HEK293 (cell line): ENCODE measurements at regions not wholly inside any gene's neighbourhood (a gene's known extent, or its start where the extent isn't known, plus 50 kb on each side); places are given as distances from the start of the nearest gene placed in this dataset.
A peak's percentile ranks its signal among the peaks of the same experiment; 100 is the strongest.
"Not testable (repeated sequence)": the region's sequence is repeated elsewhere in the genome, so short reads cannot be mapped to it uniquely, and the experiment has no call there.

Source experiments
- CTCF ChIA-PET: fragments of 350-600 bp; formaldehyde crosslinking; extraction: SDS; loops from one replicate; lab custom pipeline; 2021; ENCODE audit warnings: antibody characterized with exemption; lab: Yijun Ruan, JAX
- POLR2A ChIA-PET: fragments of 300-600 bp; formaldehyde crosslinking; extraction: SDS; loops from one replicate; lab custom pipeline; 2020; ENCODE audit warnings: antibody characterized with exemption, inconsistent platforms; lab: Yijun Ruan, JAX
- H3K27ac ChIP-seq: fragments of 200-500 bp; sonication (Bioruptor generic); 2 replicates; pipeline ENCODE4 v1.5.1; 2014; ENCODE audit warnings: low read depth, low read length, control low read depth, inconsistent platforms; ENCODE audit errors: extremely low read depth
- H3K36me3 ChIP-seq, 2 experiments: fragments of 200-500 bp in 1 of 2; sonication (Bioruptor generic) in 1 of 2; 1 replicate in 1 of 2; 2 replicates in 1 of 2; pipeline ENCODE4 v1.5.1; 2014 to 2017; ENCODE audit warnings: inconsistent platforms in 2 of 2, low read length in 2 of 2; ENCODE audit not compliant: control insufficient read depth in 2 of 2, insufficient read depth in 1 of 2
- H3K4me1 ChIP-seq: fragments of 200-500 bp; sonication (Bioruptor generic); 2 replicates; pipeline ENCODE4 v1.5.1; 2014; ENCODE audit warnings: mild to moderate bottlenecking, low read length, inconsistent platforms; ENCODE audit not compliant: control insufficient read depth, insufficient read depth
- H3K4me3 ChIP-seq: 2 replicates; pipeline ENCODE4 v1.5.1; 2011; ENCODE audit warnings: low read depth, mild to moderate bottlenecking, control low read depth, low read length, moderate library complexity
- H3K9me3 ChIP-seq: fragments of 200-500 bp; sonication (Bioruptor generic); 2 replicates; pipeline ENCODE4 v1.5.1; 2014; ENCODE audit warnings: low read depth, low read length, inconsistent platforms; ENCODE audit not compliant: control insufficient read depth, insufficient read depth
- ATF2 ChIP-seq: fragments of 450-650 bp; formaldehyde crosslinking; IDR thresholded peaks from 2 replicates; pipeline ENCODE4 v1.5.1; 2016; ENCODE audit warnings: missing biosample characterization, missing genetic modification characterization, low read depth
- BCL11B ChIP-seq: fragments of 450-650 bp; formaldehyde crosslinking; IDR thresholded peaks from 2 replicates; pipeline ENCODE4 v1.5.1; 2016; ENCODE audit warnings: low read depth, missing biosample characterization, missing genetic modification characterization
- GFI1B ChIP-seq: fragments of 450-650 bp; formaldehyde crosslinking; IDR thresholded peaks from 2 replicates; pipeline ENCODE4 v1.5.1; 2016; ENCODE audit warnings: missing biosample characterization, missing genetic modification characterization
- INSM2 ChIP-seq: fragments of 450-650 bp; formaldehyde crosslinking; IDR thresholded peaks from 2 replicates; pipeline ENCODE4 v1.5.1; 2016; ENCODE audit warnings: missing biosample characterization, missing genetic modification characterization
- PRDM10 ChIP-seq: fragments of 450-650 bp; formaldehyde crosslinking; IDR thresholded peaks from 2 replicates; pipeline ENCODE4 v1.5.1; 2016; ENCODE audit warnings: missing biosample characterization, missing genetic modification characterization
- ZBTB44 ChIP-seq: fragments of 450-650 bp; IDR thresholded peaks from 2 replicates; pipeline ENCODE4 v1.5.1; 2018; ENCODE audit warnings: missing biosample characterization, mild to moderate bottlenecking, missing genetic modification characterization
- ZBTB48 ChIP-seq: fragments of 450-650 bp; formaldehyde crosslinking; IDR thresholded peaks from 2 replicates; pipeline ENCODE4 v1.5.1; 2016; ENCODE audit warnings: missing biosample characterization, missing genetic modification characterization
- ZNF138 ChIP-seq: fragments of 450-650 bp; formaldehyde crosslinking; IDR thresholded peaks from 2 replicates; pipeline ENCODE4 v1.5.1; 2016; ENCODE audit warnings: missing biosample characterization, missing genetic modification characterization, borderline replicate concordance
- ZNF146 ChIP-seq: fragments of 450-650 bp; formaldehyde crosslinking; IDR thresholded peaks from 2 replicates; pipeline ENCODE4 v1.5.1; 2016; ENCODE audit warnings: missing biosample characterization, missing genetic modification characterization
- ZNF530 ChIP-seq: fragments of 450-650 bp; formaldehyde crosslinking; IDR thresholded peaks from 2 replicates; pipeline ENCODE4 v1.5.1; 2016; ENCODE audit warnings: low read depth, missing biosample characterization, missing genetic modification characterization
- ZNF664 ChIP-seq: fragments of 450-650 bp; formaldehyde crosslinking; IDR thresholded peaks from 2 replicates; pipeline ENCODE4 v1.5.1; 2016; ENCODE audit warnings: missing biosample characterization, missing genetic modification characterization
- ZNF692 ChIP-seq: fragments of 450-650 bp; formaldehyde crosslinking; IDR thresholded peaks from 2 replicates; pipeline ENCODE4 v1.5.1; 2016; ENCODE audit warnings: missing biosample characterization, missing genetic modification characterization
- ZSCAN23 ChIP-seq: fragments of 450-650 bp; formaldehyde crosslinking; IDR thresholded peaks from 2 replicates; pipeline ENCODE4 v1.5.1; 2016; ENCODE audit warnings: missing biosample characterization, missing genetic modification characterization

- no peak for TF ChIP-seq PRDM10
- no peak for TF ChIP-seq ZNF664
- no peak for TF ChIP-seq BCL11B (tag by site-specific recombination)
- no peak for TF ChIP-seq INSM2
- TF ChIP-seq ZBTB48 = no peak
- no peak for TF ChIP-seq ZSCAN23 (tag by site-specific recombination)
These were observed 91.2 kb upstream of the CREB1 start (continued) for GRCh38 chr2:207438414-207439126.

GRCh38 chr2:207439881-207440280, 89.9 kb upstream of the CREB1 start:
- H3K27ac ChIP-seq, POLR2A ChIA-PET, H3K9me3 ChIP-seq, H3K36me3 ChIP-seq, H3K4me1 ChIP-seq, CTCF ChIA-PET, H3K4me3 ChIP-seq: not testable (repeated sequence)
- peak; percentile 75 for TF ChIP-seq ZNF146 (tag by site-specific recombination)

- TF ChIP-seq ZBTB44 (tag by site-specific recombination) (no peak), ZNF138 (tag by site-specific recombination) (no peak), ATF2 (tag by site-specific recombination) (no peak), ZNF692 (no peak), ZNF530 (no peak), ZSCAN23 (tag by site-specific recombination) (no peak), GFI1B (no peak)
- no peaks in the 10 kb centered on the region for H3K4me1 ChIP-seq
- H3K36me3 ChIP-seq = no peaks in the 10 kb centered on the region
- no peak overlapping the region for H3K4me3 ChIP-seq
- no peak overlapping the region for H3K27ac ChIP-seq
- ChIA-PET CTCF (no interaction called here), POLR2A (no interaction called here)
- no peaks in the 10 kb centered on the region for H3K9me3 ChIP-seq
These were observed 85.0 kb upstream of the CREB1 start for GRCh38 chr2:207444756-207445155.
